ENCODE measurements at regions not wholly inside any gene's neighbourhood (a gene's known extent, or its start where the extent isn't known, plus 50 kb on each side); places are given as distances from the start of the nearest gene placed in this dataset.

- DNase-seq (ENCODE audit: extremely low spot score, insufficient read length, low read depth) (no peak), FAIRE-seq (no peak)
Measured at GRCh38 chr4:58113126-58113525, 1002.9 kb upstream of the IGFBP7 start.

GRCh38 chr4:58111818-58112217 lies 1001.6 kb upstream of the IGFBP7 start:
- no peak for DNase-seq (ENCODE audit: extremely low spot score, insufficient read length, low read depth)
- no peak for FAIRE-seq

GRCh38 chr4:58093352-58093751 lies 983.2 kb upstream of the IGFBP7 start:
- DNase-seq (ENCODE audit: extremely low spot score, insufficient read length, low read depth): no peak
- no peak for FAIRE-seq

GRCh38 chr4:58090539-58090938 lies 980.4 kb upstream of the IGFBP7 start:
- FAIRE-seq: no peak
- no peak for DNase-seq (ENCODE audit: extremely low spot score, insufficient read length, low read depth)

- FAIRE-seq: no peak
Measured at GRCh38 chr4:58081356-58081755, 971.2 kb upstream of the IGFBP7 start.

GRCh38 chr4:58075724-58076123 lies 965.5 kb upstream of the IGFBP7 start:
- FAIRE-seq (no peak), DNase-seq (ENCODE audit: extremely low spot score, insufficient read length, low read depth) (no peak)

More at GRCh38 chr4:58081356-58081755, 971.2 kb upstream of the IGFBP7 start:
- DNase-seq (ENCODE audit: extremely low spot score, insufficient read length, low read depth): no peak

DNA sequence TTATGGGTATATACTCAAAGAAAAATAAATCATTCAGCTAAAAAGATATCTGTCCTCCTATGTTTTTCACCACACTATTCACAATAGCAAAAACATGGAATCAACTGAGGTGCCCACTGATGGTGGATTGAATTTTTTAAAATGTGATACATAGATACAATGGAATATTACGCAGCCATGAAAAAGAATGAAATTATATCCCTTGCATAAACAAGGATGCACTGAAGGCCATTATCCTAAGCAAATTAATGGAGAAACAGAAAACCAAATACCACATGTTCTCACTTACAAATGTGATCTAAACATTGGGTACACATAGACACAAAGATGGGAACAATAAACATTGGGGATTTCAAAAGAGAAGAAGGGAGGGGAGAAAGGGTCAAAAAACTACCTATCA lies 964.2 kb upstream of the IGFBP7 start:
- FAIRE-seq (no peak), DNase-seq (ENCODE audit: extremely low spot score, insufficient read length, low read depth) (no peak)

GRCh38 chr4:58070726-58071125 lies 960.5 kb upstream of the IGFBP7 start:
- DNase-seq (ENCODE audit: extremely low spot score, insufficient read length, low read depth) (no peak), FAIRE-seq (no peak)

DNA sequence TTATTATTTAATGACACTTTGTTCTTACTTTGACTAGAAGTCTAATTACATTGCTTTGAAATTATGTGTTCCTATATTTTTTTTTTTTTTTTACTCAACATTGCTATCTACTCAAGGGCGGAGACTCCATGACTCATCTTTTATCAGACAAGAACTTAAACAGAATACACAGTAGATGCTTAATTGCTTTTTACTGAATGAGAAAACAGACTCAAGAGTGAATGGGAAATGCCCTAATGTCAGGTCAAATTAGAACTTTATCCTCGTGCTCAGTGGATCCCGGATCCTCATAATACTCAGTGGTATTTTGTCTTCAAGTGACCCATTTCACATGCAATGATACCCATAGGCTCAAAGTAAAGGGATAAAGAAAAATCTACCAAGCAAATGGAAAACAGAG lies 954.5 kb upstream of the IGFBP7 start:
- DNase-seq (ENCODE audit: extremely low spot score, insufficient read length, low read depth) (no peak), FAIRE-seq (no peak)

- DNase-seq (ENCODE audit: extremely low spot score, insufficient read length, low read depth): no peak
- FAIRE-seq: no peak
Measured at GRCh38 chr4:58063404-58064160, 953.4 kb upstream of the IGFBP7 start.

DNA sequence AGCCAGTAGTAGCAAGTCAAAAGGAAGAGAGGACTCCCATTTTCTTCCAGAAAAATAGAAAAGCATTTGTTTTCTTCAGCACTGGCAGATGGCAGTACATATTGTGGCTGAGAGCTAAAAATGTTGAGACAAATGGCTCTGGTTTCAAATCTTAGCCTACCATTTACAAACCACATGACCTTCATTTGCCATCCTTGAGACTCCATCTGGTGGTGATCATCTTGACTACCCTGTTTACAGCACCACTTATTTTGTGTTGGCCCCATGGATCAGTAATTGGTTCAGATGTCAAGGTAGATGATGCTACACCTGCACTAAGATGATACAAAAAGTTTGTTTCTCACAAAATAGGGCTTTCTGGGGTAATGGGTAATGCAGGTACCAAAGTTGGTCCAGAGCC lies 951.8 kb upstream of the IGFBP7 start:
- no peak for DNase-seq (ENCODE audit: extremely low spot score, insufficient read length, low read depth)
- FAIRE-seq: no peak

DNA sequence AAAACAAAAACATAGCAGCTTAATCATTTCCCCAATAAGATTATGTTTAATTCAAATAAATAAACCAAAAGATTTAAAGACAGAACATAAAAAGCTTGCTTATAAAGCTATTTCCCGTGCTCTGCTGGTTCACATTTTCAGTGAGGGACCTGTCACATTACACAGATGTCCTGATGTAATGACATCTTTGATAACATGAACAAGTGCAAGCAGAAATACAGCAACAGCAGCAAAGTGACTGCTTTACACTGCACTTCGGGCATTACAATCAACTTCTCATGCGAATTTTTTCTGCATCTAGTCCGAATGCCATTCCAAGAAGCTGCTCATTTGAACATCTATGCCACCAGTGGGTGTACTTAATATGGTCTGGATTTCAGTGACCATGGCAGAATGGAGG lies 940.3 kb upstream of the IGFBP7 start:
- no peak for DNase-seq (ENCODE audit: extremely low spot score, insufficient read length, low read depth)
- FAIRE-seq: no peak

- DNase-seq (ENCODE audit: extremely low spot score, insufficient read length, low read depth) (no peak), FAIRE-seq (no peak)
Measured at GRCh38 chr4:58048491-58048890, 938.3 kb upstream of the IGFBP7 start.

- FAIRE-seq: no peak
- no peak for DNase-seq (ENCODE audit: extremely low spot score, insufficient read length, low read depth)
Measured at GRCh38 chr4:58042176-58042575, 932.0 kb upstream of the IGFBP7 start.

- no peak for FAIRE-seq
Measured at GRCh38 chr4:57993944-57994343, 883.8 kb upstream of the IGFBP7 start.

GRCh38 chr4:57989430-57989829 lies 879.2 kb upstream of the IGFBP7 start:
- DNase-seq (ENCODE audit: extremely low spot score, insufficient read length, low read depth) (no peak), FAIRE-seq (no peak)

More at GRCh38 chr4:57993944-57994343, 883.8 kb upstream of the IGFBP7 start:
- no peak for DNase-seq (ENCODE audit: extremely low spot score, insufficient read length, low read depth)

DNA sequence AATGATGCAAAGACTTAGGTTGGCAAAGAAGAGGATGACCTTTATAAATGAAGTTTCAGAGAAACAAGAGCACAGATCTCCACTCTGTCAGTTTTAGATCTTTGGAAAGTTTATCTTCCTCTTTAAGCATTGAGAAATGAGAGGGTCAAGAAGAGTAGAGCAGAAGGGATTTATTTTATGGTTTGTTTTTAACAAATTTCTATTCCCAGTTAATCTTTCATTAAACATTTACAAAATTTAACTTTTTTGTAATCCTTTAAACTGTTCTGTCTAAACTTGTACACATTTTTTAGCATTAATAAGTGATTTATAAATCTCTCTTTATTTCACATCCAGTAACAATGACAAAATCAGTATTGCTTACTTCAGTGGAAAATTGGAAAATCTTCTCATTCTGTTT lies 875.0 kb upstream of the IGFBP7 start:
- FAIRE-seq: no peak
- no peak for DNase-seq (ENCODE audit: extremely low spot score, insufficient read length, low read depth)

DNA sequence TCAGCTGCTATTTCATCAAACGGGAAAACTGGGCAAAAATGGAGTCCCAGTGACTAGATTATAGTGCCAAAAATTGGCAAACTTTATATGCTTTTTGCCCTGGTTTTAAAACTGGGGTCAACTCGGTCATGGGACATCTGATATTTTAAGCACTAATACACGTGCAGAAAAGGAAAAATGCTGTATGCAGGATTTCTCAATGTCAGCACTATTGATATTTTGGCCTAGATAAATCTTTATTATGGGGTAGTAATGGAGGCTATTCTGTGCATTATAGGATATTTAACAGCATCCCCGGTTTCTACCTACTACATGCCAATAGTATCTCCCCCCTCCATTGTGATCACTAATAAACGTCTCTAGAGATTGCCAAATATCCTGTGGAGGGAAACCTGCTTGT lies 870.9 kb upstream of the IGFBP7 start:
- no peak for FAIRE-seq
- no peak for DNase-seq (ENCODE audit: extremely low spot score, insufficient read length, low read depth)

GRCh38 chr4:57974821-57975220 lies 864.6 kb upstream of the IGFBP7 start:
- no peak for DNase-seq (ENCODE audit: extremely low spot score, insufficient read length, low read depth)

DNA sequence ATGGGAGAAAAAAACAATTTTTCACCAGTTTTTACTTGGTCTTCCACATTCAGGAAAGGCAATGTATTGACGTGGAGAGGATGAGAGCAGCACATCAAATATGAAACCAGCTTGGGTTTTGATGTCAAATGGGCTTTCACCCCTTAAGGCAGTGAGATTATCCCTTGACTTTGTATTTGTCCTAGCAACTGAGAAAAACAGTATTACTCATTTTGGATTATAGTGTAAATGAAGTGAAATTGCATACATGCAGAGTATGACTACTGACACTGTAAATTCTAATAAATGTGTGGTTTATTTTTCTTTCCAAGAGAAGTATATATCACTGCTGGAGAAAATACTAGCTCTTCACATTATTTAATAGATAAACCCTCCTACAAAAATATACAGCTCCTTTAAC lies 863.6 kb upstream of the IGFBP7 start:
- FAIRE-seq (no peak), DNase-seq (ENCODE audit: extremely low spot score, insufficient read length, low read depth) (no peak)

More at GRCh38 chr4:57974821-57975220, 864.6 kb upstream of the IGFBP7 start:
- FAIRE-seq: no peak

DNA sequence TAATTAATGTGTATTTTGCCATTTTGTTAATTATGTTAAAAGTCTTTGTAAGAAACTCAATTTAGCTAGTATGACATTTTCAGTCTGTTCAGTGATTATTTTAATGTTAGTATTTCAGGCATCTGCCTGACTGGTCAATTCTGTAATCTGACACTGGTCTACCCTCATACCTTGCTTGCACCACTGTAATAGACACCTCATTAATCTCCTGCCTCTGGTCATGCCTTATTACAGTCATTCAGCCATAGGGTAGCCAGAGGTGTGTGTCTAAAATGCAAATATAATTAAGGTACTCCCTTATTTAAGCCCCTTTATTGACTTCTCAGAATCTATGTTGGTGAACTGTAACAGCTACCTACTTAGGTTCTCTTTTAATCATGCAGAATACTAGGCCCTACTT lies 861.1 kb upstream of the IGFBP7 start:
- no peak for FAIRE-seq

More for the DNA sequence above, 861.1 kb upstream of the IGFBP7 start:
- DNase-seq (ENCODE audit: extremely low spot score, insufficient read length, low read depth): no peak

Measured in GM18507 (cell line).